Tibial nerve (tissue), 4 donors: ENCODE measurements at regions not wholly inside any gene's neighbourhood (a gene's known extent, or its start where the extent isn't known, plus 50 kb on each side); places are given as distances from the start of the nearest gene placed in this dataset.
"Not testable (repeated sequence)": the region's sequence is repeated elsewhere in the genome, so short reads cannot be mapped to it uniquely, and the experiment has no call there.

Experiments
- DNase-seq, 2 donors: peaks; one replicate each; pipeline ENCODE4 v3.0.0-alpha.2; 2019; ENCODE audit warnings: low spot score in 2 of 2
- H3K27ac ChIP-seq, 4 donors: fragments of 200-600 bp; sonication (generic) in 3 of 4; one replicate each; pipeline ENCODE4 v1.5.1; 2017 to 2019; ENCODE audit warnings: mild to moderate bottlenecking in 1 of 4
- H3K27me3 ChIP-seq, 2 donors: fragments of 200-600 bp; sonication (generic) in 1 of 2; one replicate each; pipeline versions ENCODE4 v1.5.1 to v1.6.0; 2017 to 2019
- H3K36me3 ChIP-seq, 3 donors: fragments of 200-600 bp; sonication (generic); one replicate each; pipeline ENCODE4 v1.5.1; 2018 to 2019
- H3K4me1 ChIP-seq, 4 donors: fragments of 200-600 bp; sonication (generic) in 3 of 4; one replicate each; pipeline ENCODE4 v1.5.1; 2017 to 2019
- H3K4me3 ChIP-seq, 4 donors: fragments of 200-600 bp; sonication (generic) in 3 of 4; one replicate each; pipeline ENCODE4 v1.5.1; 2017 to 2019; ENCODE audit warnings: mild to moderate bottlenecking in 1 of 4, moderate library complexity in 1 of 4
- H3K9me3 ChIP-seq, 4 donors: fragments of 200-600 bp; sonication (generic) in 3 of 4; one replicate each; pipeline ENCODE4 v1.5.1; 2017 to 2019
- CTCF ChIP-seq, 5 experiments: fragments of 200-600 bp in 3 of 5; fragments of 450-650 bp in 2 of 5; sonication (generic) in 3 of 5; IDR thresholded peaks; one replicate each; pipeline ENCODE4 v1.5.1; 2016 to 2019; ENCODE audit warnings: antibody characterized with exemption in 5 of 5, mild to moderate bottlenecking in 3 of 5, moderate library complexity in 2 of 5
- EP300 ChIP-seq, 2 donors: sonication (generic); formaldehyde crosslinking; IDR thresholded peaks; one replicate each; pipeline ENCODE4 v1.6.1; 2017; ENCODE audit warnings: antibody characterized with exemption in 2 of 2, mild to moderate bottlenecking in 1 of 2
- POLR2A ChIP-seq, 2 donors: fragments of 450-650 bp; IDR thresholded peaks; one replicate each; pipeline ENCODE4 v1.6.1; 2017; ENCODE audit warnings: antibody characterized with exemption in 2 of 2, mild to moderate bottlenecking in 2 of 2, moderate library complexity in 2 of 2
- WGBS, 2 donors: methylation state at CpG; one replicate each; pipeline ENCODE4 v1.1.5; 2018; 5-methylcytosine and 5-hydroxymethylcytosine counted together

- H3K27me3 ChIP-seq, result no peaks in the 10 kb centered on the region
- H3K4me3 ChIP-seq, result no peak overlapping the region
- TF ChIP-seq CTCF (IDR thresholded peaks at IDR 0.05), result no peak
- DNase-seq, result no peak
- no peaks in the 10 kb centered on the region for H3K4me1 ChIP-seq
- H3K36me3 ChIP-seq, result no peaks in the 10 kb centered on the region
- no peak overlapping the region for H3K27ac ChIP-seq
- H3K9me3 ChIP-seq, result peaks cover 0 to 11% (median 0%) of the 10 kb centered on the region in 4 donors
These were observed 1003.2 kb downstream of the TDRD15 start for GRCh38 chr2:22126978-22127377.

- Histone ChIP-seq H3K4me3 (no peak overlapping the region), H3K9me3 (no peaks in the 10 kb centered on the region), H3K4me1 (no peaks in the 10 kb centered on the region), H3K27ac (no peak overlapping the region), H3K27me3 (no peaks in the 10 kb centered on the region), H3K36me3 (no peaks in the 10 kb centered on the region)
- WGBS, 2 donors, result 76 to 79% methylated on average over 4 of the region's 4 CpGs
- DNase-seq, result no peak
- TF ChIP-seq EP300 (IDR thresholded peaks at IDR 0.05), result no peak
- TF ChIP-seq CTCF (IDR thresholded peaks at IDR 0.05), result no peak
- no peak for TF ChIP-seq POLR2A (IDR thresholded peaks at IDR 0.05)
These were observed 1010.7 kb downstream of the TDRD15 start for GRCh38 chr2:22134421-22134820.

- TF ChIP-seq CTCF (IDR thresholded peaks at IDR 0.05), result no peak
- TF ChIP-seq EP300 (IDR thresholded peaks at IDR 0.05), result no peak
- no peak for TF ChIP-seq POLR2A (IDR thresholded peaks at IDR 0.05)
- Histone ChIP-seq H3K9me3 (no peaks in the 10 kb centered on the region), H3K4me1 (no peaks in the 10 kb centered on the region), H3K4me3 (no peak overlapping the region), H3K27ac (no peak overlapping the region), H3K36me3 (no peaks in the 10 kb centered on the region), H3K27me3 (no peaks in the 10 kb centered on the region)
- DNase-seq, result no peak
- WGBS, 2 donors, result 89 to 91% methylated on average over 4 of the region's 4 CpGs
These were observed 1012.7 kb downstream of the TDRD15 start for GRCh38 chr2:22136446-22136845.

GRCh38 chr2:22143840-22144239 lies 1020.1 kb downstream of the TDRD15 start:
- no peak overlapping the region for H3K27ac ChIP-seq
- no peaks in the 10 kb centered on the region for H3K27me3 ChIP-seq
- no peaks in the 10 kb centered on the region for H3K36me3 ChIP-seq
- H3K9me3 ChIP-seq, result peaks cover 0 to 17% (median 0%) of the 10 kb centered on the region in 4 donors
- no peaks in the 10 kb centered on the region for H3K4me1 ChIP-seq
- no peak for DNase-seq
- H3K4me3 ChIP-seq, result no peak overlapping the region
- no peak for TF ChIP-seq POLR2A (IDR thresholded peaks at IDR 0.05)
- no peak for TF ChIP-seq CTCF (IDR thresholded peaks at IDR 0.05)
- TF ChIP-seq EP300 (IDR thresholded peaks at IDR 0.05), result no peak

- no peak overlapping the region for H3K4me3 ChIP-seq
- no peak for TF ChIP-seq EP300 (IDR thresholded peaks at IDR 0.05)
- TF ChIP-seq POLR2A (IDR thresholded peaks at IDR 0.05), result no peak
- no peak for TF ChIP-seq CTCF (IDR thresholded peaks at IDR 0.05)
- H3K27me3 ChIP-seq, result no peaks in the 10 kb centered on the region
- H3K36me3 ChIP-seq, result no peaks in the 10 kb centered on the region
- H3K9me3 ChIP-seq, result peaks cover 0 to 12% (median 0%) of the 10 kb centered on the region in 4 donors
- WGBS, 2 donors, result 35 to 39% methylated on average over 2 of the region's 2 CpGs
- no peak for DNase-seq
- peaks cover 0 to 3% (median 0%) of the 10 kb centered on the region in 4 donors for H3K4me1 ChIP-seq
- no peak overlapping the region for H3K27ac ChIP-seq
These were observed 1030.3 kb downstream of the TDRD15 start for GRCh38 chr2:22153931-22154613.

- WGBS, 2 donors, result 89 to 90% methylated on average over 6 of the region's 6 CpGs
- not testable (repeated sequence) for H3K4me1 ChIP-seq, H3K4me3 ChIP-seq, DNase-seq, H3K27ac ChIP-seq, H3K36me3 ChIP-seq, H3K27me3 ChIP-seq
- peaks cover 0 to 12% (median 0%) of the 10 kb centered on the region in 4 donors for H3K9me3 ChIP-seq
These were observed 1032.9 kb downstream of the TDRD15 start for GRCh38 chr2:22156661-22157060.
